ENCODE measurements at regions not wholly inside any gene's neighbourhood (a gene's known extent, or its start where the extent isn't known, plus 50 kb on each side); places are given as distances from the start of the nearest gene placed in this dataset.
A peak's percentile ranks its signal among the peaks of the same experiment; 100 is the strongest.

GRCh38 chr6:100177956-100178355, 183.9 kb upstream of the MCHR2 start:
- no peak for DNase-seq (ENCODE audit: low read depth)

DNA sequence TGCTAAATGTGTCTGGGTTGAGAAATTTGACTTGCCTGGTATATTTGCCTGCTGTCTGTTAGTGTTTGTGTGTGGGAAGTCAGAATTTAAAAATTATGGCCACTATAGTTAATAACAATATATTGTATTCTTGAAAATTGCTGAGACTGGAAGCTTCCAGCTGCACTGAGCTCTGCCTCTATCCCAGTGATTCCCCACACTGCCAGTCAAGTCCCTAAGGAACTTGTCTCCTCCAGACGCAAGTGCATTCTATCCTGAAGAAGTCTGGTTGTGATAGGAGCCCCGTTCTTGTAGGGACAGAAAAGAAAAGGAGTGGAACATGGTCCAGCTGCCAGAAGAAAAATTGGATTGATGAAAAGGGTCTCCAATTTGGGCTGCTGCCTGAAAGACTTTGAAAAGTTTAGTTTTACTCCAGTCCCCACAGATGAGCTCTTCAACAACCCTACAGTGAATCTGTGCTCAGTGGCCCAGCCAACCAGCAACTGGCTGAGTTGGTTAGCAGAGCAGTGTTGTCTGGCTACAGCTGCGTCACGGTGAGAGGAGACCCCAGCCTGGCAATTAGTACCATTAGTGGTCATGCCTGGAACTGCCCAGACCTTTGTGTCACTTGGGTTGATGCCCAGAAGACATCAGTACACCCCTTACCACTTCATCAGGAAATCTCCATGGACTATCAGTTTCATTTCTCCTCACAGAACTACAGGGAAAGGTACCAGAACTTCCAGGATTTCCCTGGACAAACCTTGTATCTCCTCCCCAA, 183.1 kb upstream of the MCHR2 start:
- no peak for DNase-seq (ENCODE audit: low read depth)

- DNase-seq (ENCODE audit: low read depth) = no peak
Measured at GRCh38 chr6:100176311-100176950, 182.4 kb upstream of the MCHR2 start.

- peak; percentile 52 for DNase-seq (ENCODE audit: low read depth)
Measured at GRCh38 chr6:100175814-100176310, 181.8 kb upstream of the MCHR2 start.

DNA sequence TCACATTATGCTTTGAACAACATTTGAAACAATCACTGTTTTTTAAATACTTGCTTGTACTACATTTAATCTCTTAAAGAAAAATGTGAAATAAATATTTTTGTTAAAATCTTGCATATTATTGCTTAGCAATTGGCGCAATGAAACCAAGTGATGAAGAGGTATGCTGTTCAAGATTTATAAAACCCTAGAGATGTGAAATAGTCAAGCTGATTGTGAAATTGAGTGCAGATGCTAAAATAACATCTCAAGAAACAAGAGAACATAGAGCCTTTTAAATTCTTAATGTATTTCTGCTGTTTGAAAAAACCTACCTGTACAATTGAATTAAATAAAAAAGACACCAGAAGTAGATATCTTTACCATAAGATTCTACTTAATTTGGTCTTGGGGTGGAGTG, 179.2 kb upstream of the MCHR2 start:
- no peak for DNase-seq (ENCODE audit: low read depth)

DNA sequence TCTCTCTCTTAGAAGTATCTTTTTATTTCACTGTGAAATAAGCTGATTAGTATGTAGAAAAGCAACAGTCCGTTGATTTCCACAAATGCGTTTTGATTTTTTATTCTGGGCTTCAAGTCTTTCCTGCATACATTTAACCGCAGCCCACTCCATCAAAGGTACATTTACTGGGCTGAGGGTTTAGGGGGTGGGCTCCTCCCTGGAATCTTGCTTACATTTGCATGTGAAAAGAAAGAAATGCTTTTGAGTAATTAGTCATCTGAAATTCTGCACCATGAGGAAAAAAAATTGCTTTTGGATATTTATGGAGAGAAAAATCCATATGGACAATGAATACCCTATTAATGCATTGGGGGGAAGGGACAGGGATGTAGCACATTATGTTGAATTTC, 178.3 kb upstream of the MCHR2 start:
- no peak for DNase-seq (ENCODE audit: low read depth)

DNA sequence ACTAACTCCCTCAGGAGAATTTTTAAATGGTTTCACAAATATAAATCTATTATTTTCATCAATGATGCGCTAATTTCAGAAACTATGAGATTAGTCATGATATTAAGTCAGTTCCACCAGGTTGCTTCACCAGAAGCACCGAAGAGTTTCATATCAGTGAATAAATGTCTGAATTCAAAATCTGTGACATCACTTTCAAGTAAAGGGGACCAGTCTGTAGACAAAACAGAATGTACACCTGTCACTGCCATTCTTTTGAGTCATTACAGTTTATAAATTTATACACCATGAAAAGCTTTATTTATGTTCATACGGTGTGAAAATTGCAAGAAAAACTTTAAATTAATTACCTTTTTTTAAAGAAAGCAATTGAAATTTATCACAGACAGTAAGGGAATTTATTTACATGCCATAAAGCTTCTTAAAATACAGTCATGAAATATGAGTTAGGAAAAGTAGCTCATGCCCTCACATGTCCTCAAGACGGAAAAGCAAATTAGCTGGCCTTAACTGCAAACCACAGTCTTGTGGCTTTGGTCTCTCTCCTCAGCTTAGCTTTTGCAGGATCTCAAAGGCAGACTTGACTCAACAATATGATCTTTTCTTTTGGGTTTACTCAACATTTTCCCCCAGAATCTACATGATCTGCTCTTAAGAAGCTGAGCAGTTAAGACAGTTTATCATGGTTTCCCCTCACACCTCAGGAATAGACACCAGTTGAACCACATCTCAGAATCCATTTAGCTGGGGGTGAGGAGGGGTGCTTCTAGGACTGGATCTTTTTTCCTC, 177.7 kb upstream of the MCHR2 start:
- no peak for DNase-seq (ENCODE audit: low read depth)

GRCh38 chr6:100168148-100168547, 174.1 kb upstream of the MCHR2 start:
- no peak for DNase-seq (ENCODE audit: low read depth)

DNA sequence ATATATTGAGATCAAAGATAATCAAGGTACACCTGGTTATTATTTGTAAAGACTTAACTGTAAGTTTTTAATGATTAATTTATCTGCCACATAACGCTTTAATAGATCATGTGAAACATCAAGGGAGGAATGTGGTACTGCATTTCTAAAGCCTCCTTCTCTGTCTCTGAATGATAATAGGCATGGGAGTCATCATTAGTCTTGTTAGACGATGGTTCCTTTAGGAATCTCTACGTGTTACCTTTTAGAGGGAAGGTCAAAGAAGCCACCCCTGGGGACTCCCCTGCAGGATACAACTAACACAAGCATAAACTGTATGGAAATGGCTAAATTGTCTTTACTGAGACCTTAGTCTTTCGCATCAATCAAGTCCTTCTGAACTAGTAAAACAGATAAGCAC, 173.6 kb upstream of the MCHR2 start:
- no peak for DNase-seq (ENCODE audit: low read depth)

- no peak for DNase-seq (ENCODE audit: low read depth)
Measured at GRCh38 chr6:100166956-100167355, 172.9 kb upstream of the MCHR2 start.

- no peak for DNase-seq (ENCODE audit: low read depth)
Measured at GRCh38 chr6:100165442-100165841, 171.4 kb upstream of the MCHR2 start.

- DNase-seq (ENCODE audit: low read depth) = no peak
Measured at GRCh38 chr6:100163035-100163434, 169.0 kb upstream of the MCHR2 start.

- no peak for DNase-seq (ENCODE audit: low read depth)
Measured at GRCh38 chr6:100161782-100162365, 167.9 kb upstream of the MCHR2 start.

DNA sequence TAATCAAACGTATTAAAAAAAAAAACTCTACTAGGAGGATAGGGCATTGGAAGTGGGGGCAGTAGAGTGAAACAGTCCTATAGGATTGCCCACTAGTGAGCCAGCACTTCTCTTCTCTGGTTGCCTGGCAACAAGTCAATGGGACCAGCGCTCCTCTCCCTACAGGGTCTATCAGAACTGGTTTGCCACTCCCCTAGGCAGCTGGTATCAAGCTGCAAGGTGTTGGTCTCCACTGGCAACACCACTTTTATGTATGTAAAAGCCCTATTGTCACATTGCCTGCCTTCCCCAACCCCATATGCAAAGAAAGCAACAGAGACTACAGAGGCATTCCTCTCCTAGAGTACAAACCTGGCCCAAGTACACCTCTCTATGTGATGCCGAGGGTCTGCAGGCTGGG, 166.9 kb upstream of the MCHR2 start:
- no peak for DNase-seq (ENCODE audit: low read depth)

- DNase-seq (ENCODE audit: low read depth) = no peak
Measured at GRCh38 chr6:100155141-100155540, 161.1 kb upstream of the MCHR2 start.

DNA sequence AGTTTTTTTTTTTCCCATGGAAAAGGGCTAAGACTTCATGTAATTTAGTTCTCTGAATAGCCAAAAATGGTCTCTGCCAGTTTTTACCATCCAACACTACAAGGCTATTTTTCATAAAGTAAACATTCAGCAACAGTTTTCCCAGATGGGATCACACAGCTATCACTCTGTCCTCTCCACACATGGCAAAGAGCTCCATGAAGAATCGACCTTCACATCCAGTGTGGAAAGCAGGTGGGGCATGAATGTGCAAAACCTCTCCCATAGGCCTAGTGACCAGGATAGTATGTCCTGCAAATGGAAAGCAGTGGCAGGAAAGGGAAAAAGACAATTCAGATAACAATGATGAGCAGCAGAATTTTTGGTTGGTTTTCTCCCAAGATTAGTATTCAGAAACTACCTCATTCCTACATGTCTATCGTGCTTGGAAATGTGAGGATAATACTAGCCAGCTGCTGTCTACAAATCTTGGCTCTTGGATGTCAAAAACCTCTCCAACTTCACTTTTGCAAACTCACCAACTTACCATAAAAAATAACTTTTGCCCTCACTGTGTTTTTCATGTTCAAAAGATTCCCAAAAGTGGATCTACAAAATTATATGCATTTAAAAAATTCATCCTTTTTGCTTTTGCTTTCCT, 159.7 kb upstream of the MCHR2 start:
- no peak for DNase-seq (ENCODE audit: low read depth)

GRCh38 chr6:100152201-100152600, 158.2 kb upstream of the MCHR2 start:
- no peak for DNase-seq (ENCODE audit: low read depth)

- no peak for DNase-seq (ENCODE audit: low read depth)
Measured at GRCh38 chr6:100144991-100145390, 151.0 kb upstream of the MCHR2 start.

GRCh38 chr6:100138346-100139022, 144.5 kb upstream of the MCHR2 start:
- no peak for DNase-seq (ENCODE audit: low read depth)

DNA sequence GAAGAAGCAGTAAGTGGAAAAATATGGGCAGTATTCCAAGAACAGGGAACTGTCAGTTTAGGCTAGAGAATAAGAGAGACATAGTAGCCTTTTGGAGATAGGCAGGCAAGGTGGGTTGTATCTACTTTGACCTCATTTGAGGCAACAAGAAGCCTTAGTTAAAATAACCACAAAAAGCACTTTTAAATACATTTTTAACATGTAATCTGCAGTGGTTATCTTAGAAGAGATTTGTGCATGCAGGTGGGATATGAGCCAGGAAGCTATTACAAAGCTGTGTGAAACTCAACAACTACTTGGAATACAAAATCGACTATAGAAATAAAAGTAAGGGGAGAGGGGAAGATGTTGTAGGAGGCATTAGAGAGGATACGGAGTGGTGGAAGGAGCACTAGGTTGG, 143.7 kb upstream of the MCHR2 start:
- no peak for DNase-seq (ENCODE audit: low read depth)

GRCh38 chr6:100136590-100136989, 142.6 kb upstream of the MCHR2 start:
- no peak for DNase-seq (ENCODE audit: low read depth)
